ENCODE measurements at regions not wholly inside any gene's neighbourhood (a gene's known extent, or its start where the extent isn't known, plus 50 kb on each side); places are given as distances from the start of the nearest gene placed in this dataset.

- dilution Hi-C loops (cut with MboI; ENCODE audit: extremely low pct_ligation_motif_present, low sequenced_read_pairs) (no loop called here), intact Hi-C loops (cut with micrococcal nuclease) (no loop called here)
- ChIA-PET CTCF (no interaction called here), POLR2A (no interaction called here)
- Histone ChIP-seq H3K36me3 (ENCODE audit: control insufficient read depth in 2 of 2, extremely low read depth in 1 of 2, insufficient read depth in 2 of 2, low read length in 2 of 2) (no peaks in the 10 kb centered on the region), H3K4me1 (ENCODE audit: control insufficient read depth, extremely low read depth, insufficient read depth, low read length) (no peaks in the 10 kb centered on the region), H3K4me3 (replicated peaks in 1 of 3; ENCODE audit: insufficient read depth in 1 of 3, low read depth in 1 of 3, low read length in 3 of 3) (no peak overlapping the region), H3K9me1 (replicated peaks; ENCODE audit: control insufficient read depth, extremely low read depth, insufficient read depth, low read length) (no peaks in the 10 kb centered on the region), H3K27ac (ENCODE audit: insufficient read depth, low read depth, low read length) (no peak overlapping the region), H3K27me3 (ENCODE audit: control insufficient read depth in 2 of 2, insufficient read depth in 2 of 2, low read length in 2 of 2) (no peaks in the 10 kb centered on the region), H2AFZ (ENCODE audit: low read depth, low read length) (no peak overlapping the region), H3K9ac (replicated peaks; ENCODE audit: extremely low read depth, insufficient read depth, low read length) (no peak overlapping the region), H4K20me1 (replicated peaks; ENCODE audit: control insufficient read depth, extremely low read depth, insufficient read depth, low read length) (no peaks in the 10 kb centered on the region), H3K4me2 (ENCODE audit: insufficient read depth, low read length) (no peak overlapping the region), H3K79me2 (ENCODE audit: control insufficient read depth, insufficient read depth, low read length) (no peaks in the 10 kb centered on the region), H3K9me3 (replicated peaks; ENCODE audit: control insufficient read depth, insufficient read depth, low read length) (no peaks in the 10 kb centered on the region)
- no peak for TF ChIP-seq MYC (IDR thresholded peaks at IDR 0.05; ENCODE audit: low read depth, low read length)
- no peak for TF ChIP-seq POLR2A (IDR thresholded peaks at IDR 0.05; ENCODE audit: low read depth, low read length)
- TF ChIP-seq FOS (IDR thresholded peaks at IDR 0.05; ENCODE audit: borderline replicate concordance, insufficient read depth, low read length), result no peak
- TF ChIP-seq JUN (IDR thresholded peaks at IDR 0.05; ENCODE audit: borderline replicate concordance, insufficient read depth, insufficient read length, low read depth), result no peak
- TF ChIP-seq POLR2AphosphoS5 (IDR thresholded peaks at IDR 0.05; ENCODE audit: insufficient read depth, low read depth, low read length), result no peak
- TF ChIP-seq GATA2 (IDR thresholded peaks at IDR 0.05; ENCODE audit: insufficient read depth, insufficient read length, low read depth, low read length), result no peak
- TF ChIP-seq MAX (IDR thresholded peaks at IDR 0.05; ENCODE audit: insufficient read depth, insufficient read length), result no peak
- no peak for TF ChIP-seq EZH2 (IDR thresholded peaks at IDR 0.05; ENCODE audit: borderline replicate concordance, low read depth, low read length, severe bottlenecking)
- no peak for TF ChIP-seq CTCF (IDR thresholded peaks at IDR 0.05; ENCODE audit: extremely low read depth in 1 of 2, insufficient read depth in 1 of 2, low read depth in 1 of 2, low read length in 2 of 2)
- BruUV-seq (replicated peaks), result no TSS peak
- no peak for FAIRE-seq
- DNase-seq (ENCODE audit: low read depth, low spot score), result no peak
These were observed 51.5 kb upstream of the GPR78 start for GRCh38 chr4:8528713-8529112.
